PC-3 (cell line): ENCODE measurements at regions not wholly inside any gene's neighbourhood (a gene's known extent, or its start where the extent isn't known, plus 50 kb on each side); places are given as distances from the start of the nearest gene placed in this dataset.

Source experiments
- EZH2 ChIP-seq: fragments of 300-600 bp; sonication (generic); IDR thresholded peaks from one replicate; pipeline ENCODE4 v1.6.1; 2017; ENCODE audit warnings: antibody characterized with exemption, mild to moderate bottlenecking, low read length; ENCODE audit not compliant: unreplicated experiment
- TF ChIP-seq, protein P1 (sequence below): fragments of 300-600 bp; sonication (generic); conservative IDR thresholded peaks from 2 replicates; pipeline ENCODE4 v1.5.1; 2017; ENCODE audit warnings: antibody characterized with exemption, low read depth, mild to moderate bottlenecking, low read length

DNA sequence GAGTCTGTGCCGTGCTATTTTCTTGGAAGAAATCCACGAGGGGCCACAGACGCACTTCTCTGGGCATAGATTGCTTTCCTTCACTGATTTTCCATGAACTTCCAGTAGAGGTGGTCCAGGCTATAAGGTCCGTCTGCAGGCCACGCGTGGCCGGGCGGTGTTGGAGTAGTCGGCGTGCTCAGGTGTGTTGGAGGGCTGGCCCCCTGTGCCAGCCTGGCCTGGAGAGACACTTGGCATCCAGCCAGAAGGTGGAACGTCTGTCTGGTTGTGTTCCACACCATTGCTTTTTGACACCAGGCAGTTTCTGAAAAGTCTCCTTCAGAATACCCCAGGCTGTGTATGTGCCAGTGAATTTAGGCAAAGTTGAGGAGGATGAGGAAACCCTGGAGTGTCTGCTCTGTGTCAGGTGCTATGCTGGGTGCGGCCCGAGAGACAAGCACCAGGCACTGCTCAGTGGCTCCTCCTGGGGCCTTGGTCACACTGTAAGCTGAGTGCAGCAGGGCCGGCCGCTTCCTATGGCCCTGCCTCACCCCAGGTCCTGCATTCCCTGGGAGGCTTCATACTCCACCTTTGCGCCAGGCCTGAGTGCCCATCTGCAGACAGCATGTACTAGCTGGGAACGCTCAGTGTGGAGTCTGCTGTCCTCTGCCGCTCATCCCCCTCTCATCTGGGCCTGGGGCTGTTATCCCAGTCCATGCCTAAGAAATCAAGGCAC is 52.1 kb upstream of the TAMM41 start:
- TF ChIP-seq, protein P1, sequence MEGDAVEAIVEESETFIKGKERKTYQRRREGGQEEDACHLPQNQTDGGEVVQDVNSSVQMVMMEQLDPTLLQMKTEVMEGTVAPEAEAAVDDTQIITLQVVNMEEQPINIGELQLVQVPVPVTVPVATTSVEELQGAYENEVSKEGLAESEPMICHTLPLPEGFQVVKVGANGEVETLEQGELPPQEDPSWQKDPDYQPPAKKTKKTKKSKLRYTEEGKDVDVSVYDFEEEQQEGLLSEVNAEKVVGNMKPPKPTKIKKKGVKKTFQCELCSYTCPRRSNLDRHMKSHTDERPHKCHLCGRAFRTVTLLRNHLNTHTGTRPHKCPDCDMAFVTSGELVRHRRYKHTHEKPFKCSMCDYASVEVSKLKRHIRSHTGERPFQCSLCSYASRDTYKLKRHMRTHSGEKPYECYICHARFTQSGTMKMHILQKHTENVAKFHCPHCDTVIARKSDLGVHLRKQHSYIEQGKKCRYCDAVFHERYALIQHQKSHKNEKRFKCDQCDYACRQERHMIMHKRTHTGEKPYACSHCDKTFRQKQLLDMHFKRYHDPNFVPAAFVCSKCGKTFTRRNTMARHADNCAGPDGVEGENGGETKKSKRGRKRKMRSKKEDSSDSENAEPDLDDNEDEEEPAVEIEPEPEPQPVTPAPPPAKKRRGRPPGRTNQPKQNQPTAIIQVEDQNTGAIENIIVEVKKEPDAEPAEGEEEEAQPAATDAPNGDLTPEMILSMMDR: no peak
- no peak for TF ChIP-seq EZH2
